Breast epithelium (tissue), 3 donors: ENCODE measurements at regions not wholly inside any gene's neighbourhood (a gene's known extent, or its start where the extent isn't known, plus 50 kb on each side); places are given as distances from the start of the nearest gene placed in this dataset.

Experiments
- CTCF ChIP-seq, 3 donors: fragments of 450-650 bp; IDR thresholded peaks; one replicate each; pipeline ENCODE4 v1.5.1; 2016 to 2017; ENCODE audit warnings: antibody characterized with exemption in 3 of 3, mild to moderate bottlenecking in 3 of 3, moderate library complexity in 3 of 3
- POLR2AphosphoS5 ChIP-seq, 3 donors: sonication (generic); formaldehyde crosslinking; IDR thresholded peaks; one replicate each; pipeline ENCODE4 v1.6.1; 2017; ENCODE audit warnings: antibody characterized with exemption in 3 of 3

- TF ChIP-seq CTCF (IDR thresholded peaks at IDR 0.05) (no peak), POLR2AphosphoS5 (IDR thresholded peaks at IDR 0.05) (no peak)
These were observed 142.1 kb downstream of the HINT1 start for GRCh38 chr5:131022811-131023497.
